HPDE6-E6E7 (cell line): ENCODE measurements at regions not wholly inside any gene's neighbourhood (a gene's known extent, or its start where the extent isn't known, plus 50 kb on each side); places are given as distances from the start of the nearest gene placed in this dataset.
"Not testable (repeated sequence)": the region's sequence is repeated elsewhere in the genome, so short reads cannot be mapped to it uniquely, and the experiment has no call there.

Experiments used
- DNase-seq: peaks from one replicate; pipeline ENCODE4 v3.0.0; 2011; ENCODE audit warnings: missing footprints; ENCODE audit errors: extremely low spot score

- DNase-seq = no peak
Measured at GRCh38 chr18:71371951-71372605, 1083.2 kb downstream of the SOCS6 start.

DNA sequence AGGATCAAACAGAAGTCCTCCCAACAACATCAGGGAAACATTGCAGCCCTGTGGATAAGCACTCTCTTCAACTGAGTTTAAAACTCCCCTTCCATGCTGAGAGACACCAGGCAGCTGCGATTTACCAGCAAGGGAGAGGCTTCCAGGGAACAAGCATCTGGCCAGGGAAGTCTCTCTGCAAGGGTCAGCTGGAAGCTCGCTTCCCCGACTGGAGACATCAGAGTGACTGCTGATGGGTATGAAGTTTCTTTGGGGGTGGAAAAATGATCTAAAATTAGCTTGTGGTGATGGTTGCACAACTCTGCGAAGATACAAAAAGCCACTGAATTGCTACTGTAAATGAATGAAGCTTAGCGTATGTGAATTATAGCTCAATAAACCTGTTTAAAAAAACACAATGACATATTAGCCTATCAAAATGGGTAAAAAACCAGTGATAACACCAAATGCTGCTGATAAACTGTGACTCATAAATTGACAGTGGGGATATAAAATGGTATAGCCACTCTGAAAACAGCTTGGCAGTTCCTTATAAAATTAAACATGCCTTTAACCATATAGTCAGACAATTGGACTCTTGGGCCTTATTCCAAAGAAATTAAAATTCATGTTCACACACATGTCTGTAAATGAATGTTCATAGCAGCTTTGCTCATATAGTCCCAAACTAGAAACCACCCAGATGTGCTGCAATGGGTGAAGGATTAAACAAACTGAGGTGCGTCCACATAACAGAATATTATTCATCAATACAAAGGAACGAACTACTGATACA lies 1082.0 kb downstream of the SOCS6 start:
- no peak for DNase-seq

DNA sequence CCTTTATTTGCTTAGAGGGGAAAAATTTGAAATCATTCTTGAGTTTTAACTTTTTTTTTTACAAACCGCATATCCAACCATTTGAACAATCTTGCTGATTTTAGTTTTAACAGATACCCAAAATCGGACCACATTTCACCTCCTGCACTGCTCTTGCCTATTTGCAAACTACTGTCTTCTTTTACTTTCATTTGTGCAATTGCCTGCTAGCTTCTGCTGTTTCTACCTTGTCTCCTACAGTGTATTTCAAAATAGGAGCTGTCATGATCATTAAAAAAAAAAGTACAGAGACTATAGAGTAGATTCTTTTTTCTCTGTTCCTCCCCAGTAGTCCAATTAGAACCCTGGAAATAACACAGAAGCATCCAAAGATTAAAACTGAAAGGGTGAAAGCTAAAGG lies 1081.2 kb downstream of the SOCS6 start:
- no peak for DNase-seq

- DNase-seq = no peak
Measured at GRCh38 chr18:71362140-71362539, 1073.3 kb downstream of the SOCS6 start.

GRCh38 chr18:71355599-71355998 lies 1066.8 kb downstream of the SOCS6 start:
- not testable (repeated sequence) for DNase-seq

DNA sequence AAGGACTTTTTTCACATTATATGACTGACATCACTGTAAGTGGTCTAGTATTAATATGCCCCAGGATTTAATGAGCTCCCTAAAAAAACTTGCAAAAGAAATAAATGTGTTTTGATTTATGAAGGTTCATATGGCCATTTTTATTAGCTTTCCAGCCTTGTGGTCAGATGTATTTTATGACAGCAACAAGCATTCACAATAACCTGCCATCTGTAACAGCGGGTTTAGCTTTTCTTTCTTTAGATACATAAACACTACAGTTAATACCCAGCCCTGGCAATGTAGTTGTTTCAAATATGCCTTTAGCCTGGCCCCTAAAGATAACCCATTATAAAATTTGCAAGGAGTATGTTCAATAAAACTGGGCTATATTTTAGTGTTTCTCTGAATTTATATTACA lies 1063.8 kb downstream of the SOCS6 start:
- DNase-seq = no peak

GRCh38 chr18:71336576-71337210 lies 1047.8 kb downstream of the SOCS6 start:
- no peak for DNase-seq

GRCh38 chr18:71329563-71329962 lies 1040.7 kb downstream of the SOCS6 start:
- DNase-seq = no peak

DNA sequence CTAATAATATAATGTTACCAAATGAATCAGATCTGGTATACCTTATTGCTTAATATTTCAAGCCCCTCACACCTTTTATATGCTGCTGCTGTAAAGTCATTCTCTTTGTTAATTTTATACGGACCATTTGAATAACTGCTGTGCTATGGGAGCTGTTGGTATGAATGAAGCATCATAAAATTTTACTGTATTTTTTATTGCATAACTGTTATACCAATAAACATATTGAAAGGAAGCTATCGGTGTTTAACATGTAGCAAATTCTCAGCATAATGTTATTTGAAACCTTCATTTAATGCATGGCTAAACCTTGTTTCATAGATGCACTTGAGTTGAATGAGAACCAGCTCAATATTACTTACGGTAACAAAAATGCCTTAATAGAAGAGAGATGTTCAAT lies 1040.3 kb downstream of the SOCS6 start:
- no peak for DNase-seq

- DNase-seq = no peak
Measured at GRCh38 chr18:71327850-71328249, 1039.0 kb downstream of the SOCS6 start.

- DNase-seq = no peak
Measured at GRCh38 chr18:71327441-71327840, 1038.6 kb downstream of the SOCS6 start.

DNA sequence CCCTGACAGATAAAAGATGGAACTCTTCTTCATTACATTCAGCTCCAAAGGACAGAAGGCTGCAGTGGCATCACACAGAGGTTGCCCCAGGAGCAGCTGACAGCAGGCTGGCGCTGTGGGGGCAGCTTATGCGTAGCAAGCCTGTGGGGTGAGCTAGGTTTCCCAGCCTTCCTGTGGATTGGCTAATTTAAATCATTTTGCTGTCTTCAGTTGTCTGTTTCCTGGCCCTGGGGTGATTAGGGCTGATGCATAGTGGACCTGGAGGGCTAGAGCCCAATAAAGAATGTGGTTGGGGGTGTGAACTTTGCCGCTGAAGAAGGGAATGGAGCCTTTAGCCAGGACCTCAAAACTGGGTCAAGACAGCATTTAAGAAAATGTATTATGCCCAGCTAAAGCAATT lies 1038.0 kb downstream of the SOCS6 start:
- no peak for DNase-seq

- DNase-seq = no peak
Measured at GRCh38 chr18:71324356-71324755, 1035.5 kb downstream of the SOCS6 start.

DNA sequence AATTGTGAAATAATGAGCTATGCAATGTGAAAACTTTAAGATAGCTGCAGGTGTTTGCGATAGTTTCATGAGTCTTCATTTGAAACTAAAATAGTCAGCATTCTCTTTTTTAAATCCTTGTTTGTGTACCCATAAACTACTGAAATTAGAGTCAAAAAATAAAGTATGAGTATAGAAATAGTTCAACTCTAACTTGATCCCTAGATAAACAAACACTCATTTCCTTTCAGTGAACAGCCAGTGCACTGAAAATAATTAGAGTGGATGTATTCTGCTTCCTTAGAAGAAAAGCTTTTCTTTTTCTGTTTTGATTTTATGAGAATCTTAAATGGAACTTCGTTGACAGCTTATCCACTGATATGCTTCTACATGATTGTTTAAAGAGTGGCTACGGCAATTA lies 1033.4 kb downstream of the SOCS6 start:
- DNase-seq = no peak

GRCh38 chr18:71321319-71321718 lies 1032.5 kb downstream of the SOCS6 start:
- DNase-seq = no peak

- DNase-seq = no peak
Measured at GRCh38 chr18:71304856-71305255, 1016.0 kb downstream of the SOCS6 start.

DNA sequence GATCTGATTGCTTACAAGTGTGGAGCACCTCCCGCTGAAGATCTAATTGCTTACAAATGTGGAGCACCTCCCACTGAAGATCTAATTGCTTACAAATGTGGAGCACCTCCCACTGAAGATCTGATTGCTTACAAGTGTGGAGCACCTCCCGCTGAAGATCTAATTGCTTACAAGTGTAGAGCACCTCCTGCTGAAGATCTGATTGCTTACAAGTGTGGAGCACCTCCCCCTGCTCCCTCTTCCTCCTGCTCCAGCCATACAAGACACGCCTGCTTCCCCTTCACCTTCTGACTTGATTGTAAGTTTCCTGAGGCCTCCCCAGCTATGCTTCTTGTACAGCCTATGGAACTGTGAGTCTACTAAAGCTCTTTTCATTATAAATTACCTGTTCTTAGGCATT lies 1014.9 kb downstream of the SOCS6 start:
- DNase-seq = not testable (repeated sequence)

GRCh38 chr18:71301596-71301995 lies 1012.8 kb downstream of the SOCS6 start:
- no peak for DNase-seq

GRCh38 chr18:71294201-71294600 lies 1005.4 kb downstream of the SOCS6 start:
- not testable (repeated sequence) for DNase-seq

DNA sequence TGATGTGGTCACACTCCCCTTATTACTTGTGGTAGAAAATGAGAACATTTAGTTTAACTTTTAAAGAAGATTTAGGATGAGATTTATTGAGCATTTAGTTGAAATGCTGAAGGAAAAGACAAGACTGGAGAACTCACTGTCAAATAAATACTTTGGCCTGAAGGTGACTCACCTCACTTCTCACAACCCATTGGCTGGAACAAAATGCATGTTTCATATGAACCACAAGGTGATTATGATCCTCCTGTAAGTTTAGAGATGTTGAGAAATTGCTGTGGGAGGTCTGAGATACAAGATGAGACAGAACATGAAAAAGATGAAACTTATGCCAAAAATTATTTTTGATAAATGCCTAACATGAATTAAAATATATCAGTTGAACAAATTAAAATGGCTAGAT lies 1004.5 kb downstream of the SOCS6 start:
- DNase-seq = no peak

- no peak for DNase-seq
Measured at GRCh38 chr18:71287268-71287667, 998.4 kb downstream of the SOCS6 start.

- DNase-seq = no peak
Measured at GRCh38 chr18:71252351-71252865, 963.6 kb downstream of the SOCS6 start.

- DNase-seq = no peak
Measured at GRCh38 chr18:71250191-71250590, 961.3 kb downstream of the SOCS6 start.
